GM12872 (cell line): ENCODE measurements at regions not wholly inside any gene's neighbourhood (a gene's known extent, or its start where the extent isn't known, plus 50 kb on each side); places are given as distances from the start of the nearest gene placed in this dataset.

Experiments
- CTCF ChIP-seq: IDR thresholded peaks from 3 replicates; pipeline ENCODE4 v1.5.1; 2011; ENCODE audit warnings: low read depth, mild to moderate bottlenecking, low read length, moderate library complexity; ENCODE audit not compliant: insufficient read depth

GRCh38 chr18:45252474-45252873 lies 362.8 kb upstream of the SLC14A2 start:
- no peak for TF ChIP-seq CTCF

GRCh38 chr18:45253056-45253565 lies 362.2 kb upstream of the SLC14A2 start:
- no peak for TF ChIP-seq CTCF

GRCh38 chr18:45253973-45254708 lies 361.1 kb upstream of the SLC14A2 start:
- TF ChIP-seq CTCF: no peak

GRCh38 chr18:45254709-45255082 lies 360.6 kb upstream of the SLC14A2 start:
- TF ChIP-seq CTCF: no peak

- no peak for TF ChIP-seq CTCF
These were observed 359.9 kb upstream of the SLC14A2 start for GRCh38 chr18:45255197-45255890.

- no peak for TF ChIP-seq CTCF
These were observed 355.2 kb upstream of the SLC14A2 start for GRCh38 chr18:45260125-45260524.

GRCh38 chr18:45266023-45266422 lies 349.3 kb upstream of the SLC14A2 start:
- TF ChIP-seq CTCF: no peak
